Neural progenitor cell (in vitro differentiated cells): ENCODE measurements at regions not wholly inside any gene's neighbourhood (a gene's known extent, or its start where the extent isn't known, plus 50 kb on each side); places are given as distances from the start of the nearest gene placed in this dataset.

Experiments
- EZH2 ChIP-seq: fragments of 200-600 bp; sonication (generic); IDR thresholded peaks from 2 replicates; pipeline ENCODE4 v1.6.1; 2017; ENCODE audit warnings: antibody characterized with exemption, mild to moderate bottlenecking, moderate library complexity
- EZH2phosphoT487 ChIP-seq: fragments of 200-600 bp; sonication (generic); IDR thresholded peaks from 2 replicates; pipeline ENCODE4 v1.6.1; 2017; ENCODE audit warnings: antibody characterized with exemption
- TF ChIP-seq, protein P1 (sequence below): fragments of 200-600 bp; sonication (generic); IDR thresholded peaks from 2 replicates; pipeline ENCODE4 v1.5.1; 2017; ENCODE audit warnings: antibody characterized with exemption, mild to moderate bottlenecking

DNA sequence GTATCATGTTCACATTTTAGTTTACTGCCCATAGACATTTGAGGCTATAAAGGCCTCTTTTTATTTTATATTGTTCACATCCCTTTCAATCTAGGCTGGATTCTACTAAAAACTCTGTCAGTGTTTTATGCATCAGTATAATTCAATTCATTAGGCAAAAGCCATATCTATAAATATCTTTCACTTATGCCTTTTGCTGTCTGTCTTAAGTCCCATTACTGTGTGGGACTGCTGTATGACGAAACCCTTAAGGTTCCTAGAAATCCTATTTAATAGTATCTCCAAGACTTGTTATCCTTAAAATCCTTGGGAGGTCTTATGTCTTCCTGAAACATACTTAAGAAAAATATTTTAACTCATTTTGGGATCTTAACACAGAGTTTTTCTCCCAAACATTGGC lies 139.2 kb downstream of the HGF start:
- TF ChIP-seq, protein P1, sequence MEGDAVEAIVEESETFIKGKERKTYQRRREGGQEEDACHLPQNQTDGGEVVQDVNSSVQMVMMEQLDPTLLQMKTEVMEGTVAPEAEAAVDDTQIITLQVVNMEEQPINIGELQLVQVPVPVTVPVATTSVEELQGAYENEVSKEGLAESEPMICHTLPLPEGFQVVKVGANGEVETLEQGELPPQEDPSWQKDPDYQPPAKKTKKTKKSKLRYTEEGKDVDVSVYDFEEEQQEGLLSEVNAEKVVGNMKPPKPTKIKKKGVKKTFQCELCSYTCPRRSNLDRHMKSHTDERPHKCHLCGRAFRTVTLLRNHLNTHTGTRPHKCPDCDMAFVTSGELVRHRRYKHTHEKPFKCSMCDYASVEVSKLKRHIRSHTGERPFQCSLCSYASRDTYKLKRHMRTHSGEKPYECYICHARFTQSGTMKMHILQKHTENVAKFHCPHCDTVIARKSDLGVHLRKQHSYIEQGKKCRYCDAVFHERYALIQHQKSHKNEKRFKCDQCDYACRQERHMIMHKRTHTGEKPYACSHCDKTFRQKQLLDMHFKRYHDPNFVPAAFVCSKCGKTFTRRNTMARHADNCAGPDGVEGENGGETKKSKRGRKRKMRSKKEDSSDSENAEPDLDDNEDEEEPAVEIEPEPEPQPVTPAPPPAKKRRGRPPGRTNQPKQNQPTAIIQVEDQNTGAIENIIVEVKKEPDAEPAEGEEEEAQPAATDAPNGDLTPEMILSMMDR, result no peak
- TF ChIP-seq EZH2, result no peak
- TF ChIP-seq EZH2phosphoT487, result no peak
